MM.1S (cell line): ENCODE measurements at regions not wholly inside any gene's neighbourhood (a gene's known extent, or its start where the extent isn't known, plus 50 kb on each side); places are given as distances from the start of the nearest gene placed in this dataset.

Source experiments
- CTCF ChIP-seq: fragments of 300-600 bp; sonication (generic); IDR thresholded peaks from 2 replicates; pipeline ENCODE4 v1.5.1; 2016; ENCODE audit warnings: antibody characterized with exemption, low read length, mixed read lengths
- EZH2 ChIP-seq: fragments of 300-600 bp; sonication (generic); optimal IDR thresholded peaks from 2 replicates; pipeline ENCODE3; 2017; ENCODE audit warnings: low read depth, mild to moderate bottlenecking, antibody characterized with exemption, low read length, mixed read lengths
- EZH2phosphoT487 ChIP-seq: fragments of 300-600 bp; sonication (generic); IDR thresholded peaks from 2 replicates; pipeline ENCODE4 v1.6.1; 2018; ENCODE audit warnings: antibody characterized with exemption, low read length

- TF ChIP-seq EZH2 (no peak), CTCF (no peak), EZH2phosphoT487 (no peak)
Measured at GRCh38 chr14:25696176-25696575, 646.2 kb upstream of the STXBP6 start.
